GM23248 (cell line): ENCODE measurements at regions not wholly inside any gene's neighbourhood (a gene's known extent, or its start where the extent isn't known, plus 50 kb on each side); places are given as distances from the start of the nearest gene placed in this dataset.
"Not testable (repeated sequence)": the region's sequence is repeated elsewhere in the genome, so short reads cannot be mapped to it uniquely, and the experiment has no call there.

Source experiments
- DNase-seq: peaks from one replicate; pipeline ENCODE4 v3.0.0-alpha.2; 2015
- H2AFZ ChIP-seq: fragments of 200-600 bp; sonication (generic); 2 replicates; pipeline ENCODE4 v1.6.1; 2016; ENCODE audit warnings: antibody characterized with exemption
- H3F3A ChIP-seq: fragments of 200-600 bp; sonication (generic); 2 replicates; pipeline ENCODE4 v1.6.1; 2016; ENCODE audit warnings: mild to moderate bottlenecking, antibody characterized with exemption, mixed run types; ENCODE audit not compliant: insufficient read depth
- H3K27ac ChIP-seq: fragments of 200-600 bp; sonication (generic); 2 replicates; pipeline ENCODE4 v1.5.1; 2016; ENCODE audit warnings: mild to moderate bottlenecking
- H3K27me3 ChIP-seq: fragments of 200-600 bp; sonication (generic); replicated peaks from 2 replicates; pipeline ENCODE4 v1.6.1; 2016; ENCODE audit warnings: mild to moderate bottlenecking; ENCODE audit not compliant: insufficient read depth
- H3K36me3 ChIP-seq: fragments of 200-600 bp; sonication (generic); 2 replicates; pipeline ENCODE4 v1.6.1; 2016; ENCODE audit warnings: low read depth, mild to moderate bottlenecking
- H3K4me1 ChIP-seq: fragments of 200-600 bp; sonication (generic); 2 replicates; pipeline ENCODE4 v1.6.1; 2016; ENCODE audit warnings: mild to moderate bottlenecking; ENCODE audit not compliant: insufficient read depth
- H3K4me2 ChIP-seq: fragments of 200-600 bp; sonication (generic); one replicate; pipeline ENCODE4 v1.6.1; 2016; ENCODE audit warnings: mild to moderate bottlenecking; ENCODE audit not compliant: unreplicated experiment
- H3K4me3 ChIP-seq: fragments of 200-600 bp; sonication (generic); 2 replicates; pipeline ENCODE4 v1.5.1; 2016; ENCODE audit warnings: mild to moderate bottlenecking
- H3K79me2 ChIP-seq: fragments of 200-600 bp; sonication (generic); 2 replicates; pipeline ENCODE4 v1.6.1; 2016; ENCODE audit warnings: mild to moderate bottlenecking; ENCODE audit not compliant: insufficient read depth
- H3K9ac ChIP-seq: fragments of 200-600 bp; sonication (generic); 2 replicates; pipeline ENCODE4 v1.6.1; 2016; ENCODE audit warnings: mild to moderate bottlenecking
- H3K9me2 ChIP-seq: fragments of 200-600 bp; sonication (generic); 2 replicates; pipeline ENCODE4 v1.6.1; 2016; ENCODE audit warnings: mixed run types, mild to moderate bottlenecking, moderate library complexity; ENCODE audit not compliant: insufficient read depth
- H3K9me3 ChIP-seq: fragments of 200-600 bp; sonication (generic); one replicate; pipeline ENCODE4 v1.6.1; 2017; ENCODE audit warnings: low read depth
- H4K20me1 ChIP-seq: fragments of 200-600 bp; sonication (generic); 2 replicates; pipeline ENCODE4 v1.6.0; 2016; ENCODE audit not compliant: insufficient read depth
- EZH2 ChIP-seq: fragments of 200-600 bp; sonication (generic); IDR thresholded peaks from 2 replicates; pipeline ENCODE4 v1.6.1; 2018; ENCODE audit warnings: antibody characterized with exemption, mild to moderate bottlenecking; ENCODE audit not compliant: insufficient read depth, poor library complexity, severe bottlenecking
- EZH2phosphoT487 ChIP-seq: fragments of 200-600 bp; sonication (generic); IDR thresholded peaks from 2 replicates; pipeline ENCODE4 v1.6.1; 2018; ENCODE audit warnings: antibody characterized with exemption, moderate library complexity, mild to moderate bottlenecking, low read depth; ENCODE audit not compliant: insufficient read depth
- whole genome bisulfite sequencing, 2 experiments: methylation state at CpG; one replicate each; pipeline ENCODE4 v1.1.6; 2015 to 2017; ENCODE audit warnings: low lambda C conversion rate in 2 of 2, low coverage in 1 of 2; ENCODE audit errors: missing lambda C conversion rate in 2 of 2; 5-methylcytosine and 5-hydroxymethylcytosine counted together
- in situ Hi-C: fragments of 300-500 bp; cut with MboI; formaldehyde crosslinking; loops from 2 replicates; pipeline ENCODE4 v1.15.0; 2020

DNA sequence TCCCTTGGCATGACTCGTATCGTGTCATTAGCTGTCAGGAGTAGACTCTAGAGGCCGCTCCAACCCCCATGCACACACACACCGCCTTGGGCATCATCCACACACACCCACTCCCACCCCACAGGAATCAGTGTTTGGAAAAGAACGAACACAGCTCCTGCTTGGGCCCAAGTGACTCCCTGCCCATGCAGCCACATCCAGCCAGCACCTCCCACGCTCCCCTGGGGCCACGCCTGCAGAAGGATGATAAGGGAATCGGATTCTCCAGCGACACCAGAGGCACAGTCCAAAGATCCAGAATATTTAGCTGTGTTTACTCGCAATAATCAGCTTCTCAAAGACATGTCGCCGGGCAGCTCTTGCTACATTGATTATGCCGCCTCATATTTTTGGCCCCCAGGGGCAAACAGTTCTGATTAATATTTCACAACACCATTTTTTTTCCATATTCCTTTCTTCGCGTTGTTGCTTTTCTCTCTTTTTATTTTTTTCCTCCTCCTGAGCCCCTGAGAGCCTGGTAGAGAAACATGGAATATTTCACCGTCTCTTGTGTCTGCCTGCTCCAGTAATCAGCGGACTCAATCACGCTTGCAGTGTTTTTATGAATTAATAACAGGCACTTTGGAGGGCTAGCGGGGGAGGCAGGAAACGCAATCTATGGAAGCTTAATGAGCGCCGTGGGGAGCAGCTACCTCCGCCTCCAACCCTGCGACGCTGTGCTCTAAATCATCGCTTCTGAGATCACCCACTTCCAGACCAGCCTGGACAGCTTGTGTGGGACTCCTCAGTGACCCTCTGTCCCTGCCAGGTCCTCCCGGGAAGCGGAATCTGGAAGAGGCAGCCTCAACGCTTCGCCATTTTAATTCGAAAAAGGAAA lies 221.4 kb downstream of the TLE3 start:
- H3K4me2 ChIP-seq = no peak overlapping the region
- no peak overlapping the region for H2AFZ ChIP-seq
- no peaks in the 10 kb centered on the region for H3K9me3 ChIP-seq
- no peaks in the 10 kb centered on the region for H3K36me3 ChIP-seq
- no peak overlapping the region for H3K27ac ChIP-seq
- H4K20me1 ChIP-seq = no peaks in the 10 kb centered on the region
- H3F3A ChIP-seq = no peaks in the 10 kb centered on the region
- in situ Hi-C loops = no loop called here
- no peak overlapping the region for H3K4me3 ChIP-seq
- TF ChIP-seq EZH2 = no peak
- H3K9ac ChIP-seq = no peak overlapping the region
- DNase-seq = no peak
- WGBS, 2 experiments = 57 to 58% methylated on average over 30 to 31 of the region's 31 CpGs
- H3K27me3 ChIP-seq = peaks cover 25% of the 10 kb centered on the region
- no peaks in the 10 kb centered on the region for H3K4me1 ChIP-seq
- H3K79me2 ChIP-seq = no peaks in the 10 kb centered on the region
- H3K9me2 ChIP-seq = no peaks in the 10 kb centered on the region

DNA sequence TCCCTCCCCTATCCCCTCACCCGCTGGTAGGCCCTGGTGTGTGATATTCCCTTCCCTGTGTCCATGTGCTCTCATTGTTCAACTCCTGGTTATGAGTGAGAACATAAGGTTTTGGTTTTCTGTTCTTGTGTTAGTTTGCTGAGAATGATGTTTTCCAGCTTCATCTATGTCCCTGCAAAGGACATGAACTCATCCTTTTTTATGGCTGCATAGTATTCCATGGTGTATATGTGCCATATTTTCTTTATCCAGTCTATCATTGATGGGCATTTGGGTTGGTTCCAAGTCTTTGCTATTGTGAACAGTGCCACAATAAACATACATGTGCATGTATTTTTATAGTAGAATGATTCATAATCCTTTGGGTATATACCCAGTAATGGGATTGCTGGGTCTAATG lies 217.8 kb downstream of the TLE3 start:
- H3K4me3 ChIP-seq, H3K9ac ChIP-seq, H3K36me3 ChIP-seq, H3K27ac ChIP-seq, DNase-seq, H3K4me1 ChIP-seq, H3K9me3 ChIP-seq, in situ Hi-C loops, H3K79me2 ChIP-seq, H3K4me2 ChIP-seq, H4K20me1 ChIP-seq, H2AFZ ChIP-seq, H3F3A ChIP-seq, H3K9me2 ChIP-seq: not testable (repeated sequence)
- WGBS, 2 experiments = 67 to 79% methylated on average over 1 of the region's 1 CpG
- H3K27me3 ChIP-seq = peaks cover 33% of the 10 kb centered on the region

DNA sequence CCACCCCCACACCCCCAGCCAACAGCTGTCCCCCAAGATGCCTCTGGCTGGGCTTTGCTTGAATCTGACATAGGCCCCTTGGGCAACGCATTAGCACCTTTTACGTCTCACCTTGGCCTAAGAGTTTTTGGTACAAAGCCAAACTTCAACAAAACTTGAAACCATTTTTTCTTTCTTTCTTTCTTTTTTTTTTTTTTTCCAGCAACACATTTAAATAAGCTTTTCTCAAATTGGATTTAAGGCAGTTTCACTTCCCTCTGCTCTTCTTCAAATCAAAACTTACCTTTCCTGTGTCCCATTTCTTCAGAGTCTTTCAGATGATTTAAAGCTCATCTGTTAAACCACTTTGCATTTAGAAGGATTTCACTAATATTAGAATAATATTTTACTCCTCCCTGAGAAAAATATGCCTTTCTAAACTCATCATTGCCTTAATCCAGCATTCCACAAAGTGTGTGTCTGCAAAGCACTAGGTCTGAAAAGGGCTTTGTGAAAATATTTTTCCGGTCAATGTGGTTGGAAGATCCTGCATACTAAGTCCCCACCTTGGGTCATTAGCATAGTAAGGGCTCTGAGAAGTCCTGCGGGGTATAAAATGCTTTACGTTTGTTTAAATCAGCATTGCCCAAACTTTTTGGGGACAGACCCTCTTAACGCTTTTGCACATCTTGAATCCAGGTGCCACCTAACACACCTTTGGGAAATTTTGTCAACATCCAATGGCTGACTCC lies 217.0 kb downstream of the TLE3 start:
- no peak overlapping the region for H3K27ac ChIP-seq
- H3K9me2 ChIP-seq = no peaks in the 10 kb centered on the region
- no peaks in the 10 kb centered on the region for H3K36me3 ChIP-seq
- in situ Hi-C loops = no loop called here
- no peak overlapping the region for H3K4me3 ChIP-seq
- WGBS, 2 experiments = 71 to 74% methylated on average over 6 of the region's 6 CpGs
- no peaks in the 10 kb centered on the region for H3K9me3 ChIP-seq
- peaks cover 33% of the 10 kb centered on the region for H3K27me3 ChIP-seq
- H4K20me1 ChIP-seq = no peaks in the 10 kb centered on the region
- no peak for TF ChIP-seq EZH2
- no peaks in the 10 kb centered on the region for H3F3A ChIP-seq
- H2AFZ ChIP-seq = no peak overlapping the region
- no peak for DNase-seq
- H3K4me1 ChIP-seq = no peaks in the 10 kb centered on the region
- no peak overlapping the region for H3K9ac ChIP-seq
- H3K79me2 ChIP-seq = no peaks in the 10 kb centered on the region
- H3K4me2 ChIP-seq = no peak overlapping the region

DNA sequence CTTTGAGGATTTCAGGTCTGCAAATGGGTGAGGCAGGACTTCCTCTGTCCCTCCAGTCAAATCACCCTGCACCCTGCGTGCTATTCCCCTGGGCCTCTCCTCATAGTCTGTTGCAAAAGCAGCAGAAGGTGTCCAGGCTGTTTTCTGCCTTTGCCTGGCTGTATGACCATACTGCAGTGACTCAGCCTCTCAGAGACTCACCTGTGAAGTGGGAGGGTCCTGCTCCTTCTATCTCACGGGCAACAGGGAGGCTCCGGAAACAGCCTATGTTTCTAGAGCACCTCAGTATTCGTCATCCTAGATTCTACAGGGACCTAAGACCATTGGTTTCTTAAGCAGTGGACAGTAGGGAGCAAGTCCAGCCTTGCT lies 216.4 kb downstream of the TLE3 start:
- Histone ChIP-seq H3K4me2 (no peak overlapping the region), H3K4me1 (no peaks in the 10 kb centered on the region), H3F3A (no peaks in the 10 kb centered on the region), H3K27me3 (peaks cover 38% of the 10 kb centered on the region), H4K20me1 (no peaks in the 10 kb centered on the region), H3K27ac (no peak overlapping the region), H3K36me3 (no peaks in the 10 kb centered on the region), H3K9ac (no peak overlapping the region), H3K4me3 (no peak overlapping the region), H2AFZ (no peak overlapping the region), H3K79me2 (no peaks in the 10 kb centered on the region), H3K9me2 (no peaks in the 10 kb centered on the region), H3K9me3 (no peaks in the 10 kb centered on the region)
- TF ChIP-seq EZH2 (no peak), EZH2phosphoT487 (no peak)
- DNase-seq = no peak
- 62 to 75% methylated on average over 4 of the region's 4 CpGs for WGBS, 2 experiments
- in situ Hi-C loops = no loop called here
